GM06990 (cell line): ENCODE measurements at regions not wholly inside any gene's neighbourhood (a gene's known extent, or its start where the extent isn't known, plus 50 kb on each side); places are given as distances from the start of the nearest gene placed in this dataset.

Source experiments
- DNase-seq: peaks from one replicate; pipeline ENCODE4 v3.0.0-alpha.2; 2011; ENCODE audit not compliant: insufficient read length; ENCODE audit errors: extremely low read depth
- H3K27me3 ChIP-seq: replicated peaks from 2 replicates; pipeline ENCODE4 v1.6.0; 2011; ENCODE audit warnings: low read length; ENCODE audit not compliant: control insufficient read depth, insufficient read depth
- H3K36me3 ChIP-seq: 2 replicates; pipeline ENCODE4 v1.5.1; 2011; ENCODE audit warnings: low read length; ENCODE audit not compliant: control insufficient read depth, insufficient read depth
- H3K4me3 ChIP-seq: replicated peaks from 2 replicates; pipeline ENCODE4 v1.5.1; 2011; ENCODE audit warnings: low read depth, mild to moderate bottlenecking, control low read depth, low read length
- CTCF ChIP-seq: IDR thresholded peaks from 2 replicates; pipeline ENCODE4 v1.5.1; 2011; ENCODE audit warnings: low read length, control low read depth, mild to moderate bottlenecking, inconsistent platforms; ENCODE audit not compliant: insufficient read depth, poor library complexity, severe bottlenecking

GRCh38 chr6:19362396-19362795 is 474.8 kb upstream of the ID4 start:
- Histone ChIP-seq H3K36me3 (no peaks in the 10 kb centered on the region), H3K4me3 (no peak overlapping the region), H3K27me3 (no peaks in the 10 kb centered on the region)
- DNase-seq, result no peak
- TF ChIP-seq CTCF, result no peak

- Histone ChIP-seq H3K27me3 (no peaks in the 10 kb centered on the region), H3K4me3 (no peak overlapping the region), H3K36me3 (no peaks in the 10 kb centered on the region)
- no peak for TF ChIP-seq CTCF
- no peak for DNase-seq
Measured at GRCh38 chr6:19368511-19368910, 468.7 kb upstream of the ID4 start.

- no peak for TF ChIP-seq CTCF
- DNase-seq, result no peak
- Histone ChIP-seq H3K36me3 (no peaks in the 10 kb centered on the region), H3K4me3 (no peak overlapping the region), H3K27me3 (no peaks in the 10 kb centered on the region)
Measured at GRCh38 chr6:19369785-19370184, 467.4 kb upstream of the ID4 start.

GRCh38 chr6:19370831-19371230 is 466.3 kb upstream of the ID4 start:
- Histone ChIP-seq H3K36me3 (no peaks in the 10 kb centered on the region), H3K27me3 (no peaks in the 10 kb centered on the region), H3K4me3 (no peak overlapping the region)
- TF ChIP-seq CTCF, result no peak
- DNase-seq, result no peak

GRCh38 chr6:19375613-19376012 is 461.6 kb upstream of the ID4 start:
- DNase-seq, result no peak
- TF ChIP-seq CTCF, result no peak
- H3K4me3 ChIP-seq, result no peak overlapping the region
- H3K36me3 ChIP-seq, result no peaks in the 10 kb centered on the region
- no peaks in the 10 kb centered on the region for H3K27me3 ChIP-seq

GRCh38 chr6:19377722-19378121 is 459.4 kb upstream of the ID4 start:
- DNase-seq, result no peak
- Histone ChIP-seq H3K4me3 (no peak overlapping the region), H3K36me3 (no peaks in the 10 kb centered on the region), H3K27me3 (no peaks in the 10 kb centered on the region)
- TF ChIP-seq CTCF, result no peak
